ENCODE measurements at regions not wholly inside any gene's neighbourhood (a gene's known extent, or its start where the extent isn't known, plus 50 kb on each side); places are given as distances from the start of the nearest gene placed in this dataset.

GRCh38 chr14:65250162-65250495 is 147.8 kb upstream of the MAX start:
- no peak for DNase-seq (ENCODE audit: low read depth in 2 of 2)

GRCh38 chr14:65251213-65251612 is 148.9 kb upstream of the MAX start:
- DNase-seq (ENCODE audit: low read depth in 2 of 2), result no peak

GRCh38 chr14:65252482-65253255 is 150.4 kb upstream of the MAX start:
- no peak for DNase-seq (ENCODE audit: low read depth in 2 of 2)

GRCh38 chr14:65255029-65255545 is 152.8 kb upstream of the MAX start:
- DNase-seq (ENCODE audit: low read depth in 2 of 2), result no peak

GRCh38 chr14:65255583-65256461 is 153.5 kb upstream of the MAX start:
- DNase-seq (ENCODE audit: low read depth in 2 of 2), result no peak

- no peak for DNase-seq (ENCODE audit: low read depth in 2 of 2)
Measured at GRCh38 chr14:65256714-65257113, 154.4 kb upstream of the MAX start.

- no peak for DNase-seq (ENCODE audit: low read depth in 2 of 2)
Measured at GRCh38 chr14:65257425-65257824, 155.1 kb upstream of the FUT8 start.

GRCh38 chr14:65258391-65258790 is 154.1 kb upstream of the FUT8 start:
- DNase-seq (ENCODE audit: low read depth in 2 of 2), result no peak

GRCh38 chr14:65259000-65259399 is 153.5 kb upstream of the FUT8 start:
- no peak for DNase-seq (ENCODE audit: low read depth in 2 of 2)

GRCh38 chr14:65260786-65261185 is 151.7 kb upstream of the FUT8 start:
- DNase-seq (ENCODE audit: low read depth in 2 of 2), result no peak

GRCh38 chr14:65261425-65261920 is 151.1 kb upstream of the FUT8 start:
- no peak for DNase-seq (ENCODE audit: low read depth in 2 of 2)

- DNase-seq (ENCODE audit: low read depth in 2 of 2), result no peak
Measured at GRCh38 chr14:65261946-65262345, 150.6 kb upstream of the FUT8 start.

- no peak for DNase-seq (ENCODE audit: low read depth in 2 of 2)
Measured at GRCh38 chr14:65263177-65263788, 149.2 kb upstream of the FUT8 start.

GRCh38 chr14:65267856-65268255 is 144.7 kb upstream of the FUT8 start:
- no peak for DNase-seq (ENCODE audit: low read depth in 2 of 2)

GRCh38 chr14:65268594-65268993 is 143.9 kb upstream of the FUT8 start:
- no peak for DNase-seq (ENCODE audit: low read depth in 2 of 2)

- no peak for DNase-seq (ENCODE audit: low read depth in 2 of 2)
Measured at GRCh38 chr14:65269732-65270131, 142.8 kb upstream of the FUT8 start.

- no peak for DNase-seq (ENCODE audit: low read depth in 2 of 2)
Measured at GRCh38 chr14:65277027-65277426, 135.5 kb upstream of the FUT8 start.

- DNase-seq (ENCODE audit: low read depth in 2 of 2), result no peak
Measured at GRCh38 chr14:65277580-65278270, 134.8 kb upstream of the FUT8 start.

- DNase-seq (ENCODE audit: low read depth in 2 of 2), result no peak
Measured at GRCh38 chr14:65278589-65278988, 133.9 kb upstream of the FUT8 start.

- DNase-seq (ENCODE audit: low read depth in 2 of 2), result no peak
Measured at GRCh38 chr14:65279510-65279909, 133.0 kb upstream of the FUT8 start.

GRCh38 chr14:65279958-65280357 is 132.6 kb upstream of the FUT8 start:
- no peak for DNase-seq (ENCODE audit: low read depth in 2 of 2)

- DNase-seq (ENCODE audit: low read depth in 2 of 2), result no peak
Measured at GRCh38 chr14:65280653-65281052, 131.9 kb upstream of the FUT8 start.

All from stimulated activated CD8-positive, alpha-beta memory T cell treated with anti-CD3 and anti-CD28 coated beads, Interleukin-15, amount 100 ng/mL, for 48 hours (primary cell).